ENCODE measurements at regions not wholly inside any gene's neighbourhood (a gene's known extent, or its start where the extent isn't known, plus 50 kb on each side); places are given as distances from the start of the nearest gene placed in this dataset.

DNA sequence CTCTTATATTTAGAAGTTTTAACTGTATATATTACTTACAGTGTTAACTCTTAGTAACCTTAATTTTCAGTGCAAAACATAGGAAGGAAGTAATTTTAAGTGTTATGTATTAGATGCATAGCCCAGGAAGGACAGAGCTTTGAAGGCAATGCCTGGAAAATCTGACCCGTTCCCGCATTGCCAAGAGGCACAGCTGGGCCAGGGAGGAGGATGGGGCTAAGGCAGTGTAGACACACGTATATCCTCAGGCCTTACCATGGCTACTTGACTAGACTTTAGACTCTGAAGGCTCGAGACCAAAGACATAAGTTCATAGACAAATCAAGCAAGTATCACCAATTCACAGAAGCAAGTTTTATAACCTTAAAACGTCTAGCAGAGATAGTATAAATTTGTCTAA lies 1944.2 kb downstream of the OLFM4 start:
- TF ChIP-seq RARB (CRISPR knock-in tag; IDR thresholded peaks at IDR 0.05) (no peak), ARNTL (CRISPR knock-in tag; IDR thresholded peaks at IDR 0.05; ENCODE audit: borderline replicate concordance, low read depth) (no peak), TCF4 (CRISPR knock-in tag; IDR thresholded peaks at IDR 0.05; ENCODE audit: borderline replicate concordance) (no peak), GLIS3 (CRISPR knock-in tag; IDR thresholded peaks at IDR 0.05) (no peak), PATZ1 (CRISPR knock-in tag; IDR thresholded peaks at IDR 0.05; ENCODE audit: borderline replicate concordance) (no peak)
